Kasumi-1 (cell line): ENCODE measurements at regions not wholly inside any gene's neighbourhood (a gene's known extent, or its start where the extent isn't known, plus 50 kb on each side); places are given as distances from the start of the nearest gene placed in this dataset.
"Not testable (repeated sequence)": the region's sequence is repeated elsewhere in the genome, so short reads cannot be mapped to it uniquely, and the experiment has no call there.

ENCODE experiments used
- DNase-seq, 2 experiments: peaks; one replicate each; lab custom pipeline; 2025; lab: John Stamatoyannopoulos, UW

- DNase-seq, result no peak
Observed at GRCh38 chr2:187871506-187871905, 317.3 kb upstream of the TFPI start.

- DNase-seq, result no peak
Observed at GRCh38 chr2:187873132-187873531, 318.9 kb upstream of the TFPI start.

- no peak for DNase-seq
Observed at GRCh38 chr2:187874786-187875185, 320.6 kb upstream of the TFPI start.

GRCh38 chr2:187875261-187876141 lies 321.3 kb upstream of the TFPI start:
- DNase-seq, result no peak

GRCh38 chr2:187876554-187876953 lies 322.3 kb upstream of the TFPI start:
- no peak for DNase-seq

- DNase-seq, result no peak
Observed at GRCh38 chr2:187877391-187877790, 323.2 kb upstream of the TFPI start.

GRCh38 chr2:187878112-187878511 lies 323.9 kb upstream of the TFPI start:
- no peak for DNase-seq

- no peak for DNase-seq
Observed at GRCh38 chr2:187879491-187879890, 325.3 kb upstream of the TFPI start.

- no peak for DNase-seq
Observed at GRCh38 chr2:187884003-187884402, 329.8 kb upstream of the TFPI start.

GRCh38 chr2:187890690-187891089 lies 336.5 kb upstream of the TFPI start:
- no peak for DNase-seq

- DNase-seq, result no peak
Observed at GRCh38 chr2:187900021-187900420, 345.8 kb upstream of the TFPI start.

- DNase-seq, result no peak
Observed at GRCh38 chr2:187906021-187906420, 351.8 kb upstream of the TFPI start.

- DNase-seq, result not testable (repeated sequence)
Observed at GRCh38 chr2:187910922-187911321, 356.7 kb upstream of the TFPI start.

- DNase-seq, result no peak
Observed at GRCh38 chr2:187912950-187913349, 358.7 kb upstream of the TFPI start.

- no peak for DNase-seq
Observed at GRCh38 chr2:187915810-187916209, 361.6 kb upstream of the TFPI start.

GRCh38 chr2:187916799-187917198 lies 362.6 kb upstream of the TFPI start:
- DNase-seq, result no peak

- DNase-seq, result no peak
Observed at GRCh38 chr2:187917535-187917934, 363.3 kb upstream of the TFPI start.

GRCh38 chr2:187918996-187919821 lies 365.0 kb upstream of the TFPI start:
- no peak for DNase-seq

GRCh38 chr2:187920511-187920910 lies 366.3 kb upstream of the TFPI start:
- DNase-seq, result no peak

GRCh38 chr2:187922846-187923245 lies 368.6 kb upstream of the TFPI start:
- no peak for DNase-seq

- DNase-seq, result no peak
Observed at GRCh38 chr2:187924293-187924692, 367.4 kb upstream of the GULP1 start.

GRCh38 chr2:187934236-187934635 lies 357.4 kb upstream of the GULP1 start:
- DNase-seq, result no peak

GRCh38 chr2:187934692-187935091 lies 357.0 kb upstream of the GULP1 start:
- DNase-seq, result no peak
